Neural crest cell (in vitro differentiated cells): ENCODE measurements at regions not wholly inside any gene's neighbourhood (a gene's known extent, or its start where the extent isn't known, plus 50 kb on each side); places are given as distances from the start of the nearest gene placed in this dataset.

Source experiments
- DNase-seq: peaks from one replicate; pipeline ENCODE4 v3.0.0; 2021; ENCODE audit warnings: low read depth, mixed read lengths, low spot score
- H3K27ac Mint-ChIP-seq: one replicate; pipeline ENCODE4 v1.8.0; 2021; ENCODE audit warnings: mild to moderate bottlenecking, mixed read lengths; ENCODE audit not compliant: unreplicated experiment
- H3K27me3 Mint-ChIP-seq: 2 replicates; pipeline ENCODE4 v1.8.0; 2021; ENCODE audit warnings: low read depth, mild to moderate bottlenecking, mixed read lengths
- H3K36me3 Mint-ChIP-seq: 2 replicates; pipeline ENCODE4 v1.8.0; 2021; ENCODE audit warnings: low read depth, mild to moderate bottlenecking, mixed read lengths
- H3K4me1 Mint-ChIP-seq: 2 replicates; pipeline ENCODE4 v1.8.0; 2021; ENCODE audit warnings: mixed read lengths
- H3K4me3 Mint-ChIP-seq: one replicate; pipeline ENCODE4 v1.8.0; 2021; ENCODE audit warnings: mild to moderate bottlenecking, mixed read lengths
- H3K9me3 Mint-ChIP-seq: 2 replicates; pipeline ENCODE4 v1.8.0; 2021; ENCODE audit warnings: mixed read lengths
- CTCF ChIP-seq: fragments of 200-600 bp; sonication (generic); conservative IDR thresholded peaks from 2 replicates; pipeline ENCODE4 v1.5.0; 2021; ENCODE audit warnings: antibody characterized with exemption, mild to moderate bottlenecking

DNA sequence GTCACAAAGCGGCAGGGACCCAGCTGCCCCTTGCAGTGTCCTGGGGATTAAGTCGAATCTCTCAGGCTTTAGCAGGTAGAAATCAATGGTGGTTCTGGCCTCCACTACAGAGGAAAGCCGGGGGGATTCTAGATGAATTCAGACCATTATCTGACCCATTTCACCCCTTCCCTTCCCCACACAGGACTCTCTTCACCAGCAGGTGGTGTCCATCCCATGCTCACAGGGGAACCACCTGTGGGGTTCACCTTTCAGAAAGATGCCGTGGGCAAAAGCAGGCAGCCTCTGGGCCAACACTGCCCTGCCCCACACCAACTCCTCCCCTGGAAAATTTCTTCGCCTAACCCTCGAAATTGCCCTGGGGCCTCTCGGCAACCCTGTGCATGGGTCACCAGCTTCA lies 123.8 kb upstream of the GGTLC1 start:
- Mint-ChIP-seq H3K36me3 (no peaks in the 10 kb centered on the region), H3K4me1 (no peaks in the 10 kb centered on the region), H3K27me3 (peaks cover 4% of the 10 kb centered on the region), H3K27ac (no peak overlapping the region), H3K9me3 (no peaks in the 10 kb centered on the region), H3K4me3 (no peak overlapping the region)
- DNase-seq: no peak
- no peak for TF ChIP-seq CTCF

- Mint-ChIP-seq H3K4me1 (no peaks in the 10 kb centered on the region), H3K4me3 (no peak overlapping the region), H3K9me3 (no peaks in the 10 kb centered on the region), H3K27me3 (peaks cover 7% of the 10 kb centered on the region), H3K36me3 (no peaks in the 10 kb centered on the region), H3K27ac (no peak overlapping the region)
- DNase-seq: no peak
- TF ChIP-seq CTCF: no peak
Observed at GRCh38 chr20:24111858-24112257, 123.3 kb upstream of the GGTLC1 start.

GRCh38 chr20:24109537-24109936 lies 121.0 kb upstream of the GGTLC1 start:
- Mint-ChIP-seq H3K27me3 (peaks cover 11% of the 10 kb centered on the region), H3K4me1 (no peaks in the 10 kb centered on the region), H3K9me3 (no peaks in the 10 kb centered on the region), H3K36me3 (no peaks in the 10 kb centered on the region), H3K4me3 (no peak overlapping the region), H3K27ac (no peak overlapping the region)
- no peak for DNase-seq
- no peak for TF ChIP-seq CTCF

GRCh38 chr20:24109008-24109407 lies 120.4 kb upstream of the GGTLC1 start:
- Mint-ChIP-seq H3K4me3 (no peak overlapping the region), H3K4me1 (no peaks in the 10 kb centered on the region), H3K27me3 (peaks cover 11% of the 10 kb centered on the region), H3K36me3 (no peaks in the 10 kb centered on the region), H3K27ac (no peak overlapping the region), H3K9me3 (no peaks in the 10 kb centered on the region)
- DNase-seq: no peak
- no peak for TF ChIP-seq CTCF

DNA sequence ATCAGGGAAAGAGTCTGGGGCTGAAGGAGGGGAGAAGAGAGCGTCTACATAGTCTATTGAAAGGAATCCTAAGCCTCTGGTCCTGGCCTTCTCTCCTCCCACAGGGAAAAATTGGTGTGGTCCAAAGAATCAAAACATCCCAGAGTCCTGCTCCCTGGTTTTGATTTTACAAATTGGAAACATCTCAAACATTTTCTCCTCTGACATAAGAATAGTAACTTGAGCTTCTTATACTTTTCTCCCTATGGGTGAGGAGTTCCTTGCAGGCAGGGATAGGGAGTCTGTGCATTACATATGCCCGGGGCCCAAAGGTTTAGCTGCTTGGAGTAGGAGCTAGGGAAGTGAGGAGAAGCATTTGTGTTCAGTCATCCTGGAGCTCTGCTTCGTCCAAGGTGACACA lies 120.0 kb upstream of the GGTLC1 start:
- no peak overlapping the region for H3K4me3 Mint-ChIP-seq
- H3K36me3 Mint-ChIP-seq: no peaks in the 10 kb centered on the region
- no peak for DNase-seq
- no peaks in the 10 kb centered on the region for H3K9me3 Mint-ChIP-seq
- TF ChIP-seq CTCF: no peak
- no peak overlapping the region for H3K27ac Mint-ChIP-seq
- peaks cover 11% of the 10 kb centered on the region for H3K27me3 Mint-ChIP-seq
- no peaks in the 10 kb centered on the region for H3K4me1 Mint-ChIP-seq
